SK-N-SH treated with all-trans-retinoic acid at 6 μM for 48 hours (cell line): ENCODE measurements at regions not wholly inside any gene's neighbourhood (a gene's known extent, or its start where the extent isn't known, plus 50 kb on each side); places are given as distances from the start of the nearest gene placed in this dataset.

Experiments used
- ATAC-seq: fragments of 200-7000 bp; cut with Tn5 transposase; 3 replicates; pipeline ENCODE4 v1.9.1; 2020; ENCODE audit warnings: mild to moderate bottlenecking, moderate library complexity
- ARNTL ChIP-seq: fragments of 450-650 bp; formaldehyde crosslinking; IDR thresholded peaks from 2 replicates; pipeline ENCODE4 v1.5.0; 2020; ENCODE audit warnings: low read depth, mild to moderate bottlenecking, moderate library complexity, borderline replicate concordance
- BACH2 ChIP-seq: fragments of 250-450 bp; sonication (Bioruptor Pico); IDR thresholded peaks from 2 replicates; pipeline ENCODE4 v1.9.0; 2021; ENCODE audit warnings: mild to moderate bottlenecking, borderline replicate concordance
- CSDC2 ChIP-seq: fragments of 250-450 bp; sonication (Bioruptor Pico); IDR thresholded peaks from 2 replicates; pipeline ENCODE4 v1.5.0; 2020; ENCODE audit warnings: mild to moderate bottlenecking, moderate library complexity
- ESRRG ChIP-seq: fragments of 250-450 bp; sonication (Bioruptor Pico); IDR thresholded peaks from 2 replicates; pipeline ENCODE4 v1.6.1; 2021; ENCODE audit warnings: mild to moderate bottlenecking
- GLIS3 ChIP-seq: fragments of 250-450 bp; sonication (Bioruptor Pico); IDR thresholded peaks from 2 replicates; pipeline ENCODE4 v1.5.0; 2020; ENCODE audit warnings: mild to moderate bottlenecking, moderate library complexity
- ISL1 ChIP-seq: fragments of 250-450 bp; sonication (Bioruptor Pico); IDR thresholded peaks from 2 replicates; pipeline ENCODE4 v2.1.2; 2022; ENCODE audit warnings: mild to moderate bottlenecking, moderate library complexity
- OSR1 ChIP-seq: fragments of 250-450 bp; sonication (Bioruptor Pico); IDR thresholded peaks from 2 replicates; pipeline ENCODE4 v1.8.0; 2022; ENCODE audit warnings: moderate library complexity, mild to moderate bottlenecking, inconsistent platforms
- PPARA ChIP-seq: fragments of 250-450 bp; sonication (Bioruptor Pico); IDR thresholded peaks from 2 replicates; pipeline ENCODE4 v1.5.0; 2020; ENCODE audit warnings: mild to moderate bottlenecking, borderline replicate concordance
- RARB ChIP-seq: fragments of 250-450 bp; sonication (Bioruptor Pico); IDR thresholded peaks from 2 replicates; pipeline ENCODE4 v1.8.0; 2021; ENCODE audit warnings: mild to moderate bottlenecking, moderate library complexity
- SNAI2 ChIP-seq: fragments of 250-450 bp; sonication (Bioruptor Pico); IDR thresholded peaks from 2 replicates; pipeline ENCODE4 v1.5.0; 2020; ENCODE audit warnings: mild to moderate bottlenecking, moderate library complexity
- TCF4 ChIP-seq: fragments of 250-450 bp; sonication (Bioruptor Pico); IDR thresholded peaks from 2 replicates; pipeline ENCODE4 v1.8.0; 2021; ENCODE audit warnings: mild to moderate bottlenecking, moderate library complexity, borderline replicate concordance
- TOX ChIP-seq: fragments of 250-450 bp; sonication (Bioruptor Pico); IDR thresholded peaks from 2 replicates; pipeline ENCODE4 v1.8.0; 2021; ENCODE audit warnings: mild to moderate bottlenecking, moderate library complexity, borderline replicate concordance
- ZC3H10 ChIP-seq: fragments of 250-450 bp; sonication (Bioruptor Pico); IDR thresholded peaks from 2 replicates; pipeline ENCODE4 v1.5.1; 2021; ENCODE audit warnings: mild to moderate bottlenecking, moderate library complexity
- ZFP3 ChIP-seq: fragments of 250-450 bp; sonication (Bioruptor Pico); IDR thresholded peaks from 2 replicates; pipeline ENCODE4 v1.5.0; 2020; ENCODE audit warnings: mild to moderate bottlenecking, moderate library complexity
- ZFP30 ChIP-seq: fragments of 450-650 bp; formaldehyde crosslinking; IDR thresholded peaks from 2 replicates; pipeline ENCODE4 v1.5.0; 2022; ENCODE audit warnings: mild to moderate bottlenecking, moderate library complexity
- ZNF565 ChIP-seq: fragments of 450-650 bp; formaldehyde crosslinking; conservative IDR thresholded peaks from 2 replicates; pipeline ENCODE4 v1.5.0; 2020; ENCODE audit warnings: low read depth, mild to moderate bottlenecking, moderate library complexity
- ZNF70 ChIP-seq: fragments of 450-650 bp; formaldehyde crosslinking; IDR thresholded peaks from 2 replicates; pipeline ENCODE4 v1.5.0; 2020; ENCODE audit warnings: mild to moderate bottlenecking, moderate library complexity
- ZNF8 ChIP-seq: fragments of 450-650 bp; formaldehyde crosslinking; IDR thresholded peaks from 2 replicates; pipeline ENCODE4 v1.5.0; 2020; ENCODE audit warnings: mild to moderate bottlenecking, moderate library complexity
- TF ChIP-seq, protein P1 (sequence below): fragments of 250-450 bp; sonication (Bioruptor Pico); IDR thresholded peaks from 2 replicates; pipeline ENCODE4 v1.5.0; 2020; ENCODE audit warnings: mild to moderate bottlenecking, moderate library complexity
- TF ChIP-seq, protein P2 (sequence below): fragments of 250-450 bp; sonication (Bioruptor Pico); IDR thresholded peaks from 2 replicates; pipeline ENCODE4 v1.8.0; 2020; ENCODE audit warnings: mild to moderate bottlenecking, moderate library complexity, borderline replicate concordance
- TF ChIP-seq, protein P3 (sequence below): fragments of 250-450 bp; sonication (Bioruptor Pico); IDR thresholded peaks from 2 replicates; pipeline ENCODE4 v1.8.0; 2021; ENCODE audit warnings: low read depth, mild to moderate bottlenecking, moderate library complexity, borderline replicate concordance
- TF ChIP-seq, protein P4 (sequence below): fragments of 250-450 bp; sonication (Bioruptor Pico); IDR thresholded peaks from 2 replicates; pipeline ENCODE4 v1.5.1; 2021; ENCODE audit warnings: mild to moderate bottlenecking, moderate library complexity
- TF ChIP-seq, protein P5 (sequence below): fragments of 250-450 bp; sonication (Bioruptor Pico); IDR thresholded peaks from 2 replicates; pipeline ENCODE4 v1.5.1; 2020; ENCODE audit warnings: low read depth, mild to moderate bottlenecking, moderate library complexity

DNA sequence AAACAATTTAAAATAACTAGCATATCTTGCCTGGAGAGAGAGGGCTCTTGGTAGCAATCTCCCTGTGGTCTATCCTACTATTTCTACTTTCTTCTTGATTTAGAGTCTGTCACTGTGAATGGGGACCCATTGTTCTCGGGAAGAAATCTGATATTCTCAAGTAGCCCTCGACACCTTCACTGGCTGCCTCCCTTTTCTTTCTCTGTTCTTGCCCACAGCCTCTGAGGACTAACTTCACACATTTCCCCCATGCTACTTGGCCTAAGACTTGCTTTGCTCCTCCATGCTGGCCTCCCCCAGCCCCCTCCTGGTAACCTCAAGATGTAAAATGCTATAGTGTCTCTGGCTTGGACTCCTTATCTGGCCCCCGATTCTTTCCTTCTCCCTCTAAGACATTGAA, 58.8 kb upstream of the NT5C1B start:
- no peak for ATAC-seq
- TF ChIP-seq ARNTL (no peak), PPARA (CRISPR knock-in tag) (no peak), ZNF70 (CRISPR knock-in tag) (no peak), ZFP3 (CRISPR knock-in tag) (no peak), TCF4 (no peak), GLIS3 (no peak), BACH2 (no peak), ZNF565 (CRISPR knock-in tag) (no peak), RARB (no peak), ZNF8 (CRISPR knock-in tag) (no peak)
- TF ChIP-seq, protein P1, sequence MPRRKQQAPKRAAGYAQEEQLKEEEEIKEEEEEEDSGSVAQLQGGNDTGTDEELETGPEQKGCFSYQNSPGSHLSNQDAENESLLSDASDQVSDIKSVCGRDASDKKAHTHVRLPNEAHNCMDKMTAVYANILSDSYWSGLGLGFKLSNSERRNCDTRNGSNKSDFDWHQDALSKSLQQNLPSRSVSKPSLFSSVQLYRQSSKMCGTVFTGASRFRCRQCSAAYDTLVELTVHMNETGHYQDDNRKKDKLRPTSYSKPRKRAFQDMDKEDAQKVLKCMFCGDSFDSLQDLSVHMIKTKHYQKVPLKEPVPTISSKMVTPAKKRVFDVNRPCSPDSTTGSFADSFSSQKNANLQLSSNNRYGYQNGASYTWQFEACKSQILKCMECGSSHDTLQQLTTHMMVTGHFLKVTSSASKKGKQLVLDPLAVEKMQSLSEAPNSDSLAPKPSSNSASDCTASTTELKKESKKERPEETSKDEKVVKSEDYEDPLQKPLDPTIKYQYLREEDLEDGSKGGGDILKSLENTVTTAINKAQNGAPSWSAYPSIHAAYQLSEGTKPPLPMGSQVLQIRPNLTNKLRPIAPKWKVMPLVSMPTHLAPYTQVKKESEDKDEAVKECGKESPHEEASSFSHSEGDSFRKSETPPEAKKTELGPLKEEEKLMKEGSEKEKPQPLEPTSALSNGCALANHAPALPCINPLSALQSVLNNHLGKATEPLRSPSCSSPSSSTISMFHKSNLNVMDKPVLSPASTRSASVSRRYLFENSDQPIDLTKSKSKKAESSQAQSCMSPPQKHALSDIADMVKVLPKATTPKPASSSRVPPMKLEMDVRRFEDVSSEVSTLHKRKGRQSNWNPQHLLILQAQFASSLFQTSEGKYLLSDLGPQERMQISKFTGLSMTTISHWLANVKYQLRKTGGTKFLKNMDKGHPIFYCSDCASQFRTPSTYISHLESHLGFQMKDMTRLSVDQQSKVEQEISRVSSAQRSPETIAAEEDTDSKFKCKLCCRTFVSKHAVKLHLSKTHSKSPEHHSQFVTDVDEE (CRISPR knock-in tag), result no peak
- TF ChIP-seq, protein P2, sequence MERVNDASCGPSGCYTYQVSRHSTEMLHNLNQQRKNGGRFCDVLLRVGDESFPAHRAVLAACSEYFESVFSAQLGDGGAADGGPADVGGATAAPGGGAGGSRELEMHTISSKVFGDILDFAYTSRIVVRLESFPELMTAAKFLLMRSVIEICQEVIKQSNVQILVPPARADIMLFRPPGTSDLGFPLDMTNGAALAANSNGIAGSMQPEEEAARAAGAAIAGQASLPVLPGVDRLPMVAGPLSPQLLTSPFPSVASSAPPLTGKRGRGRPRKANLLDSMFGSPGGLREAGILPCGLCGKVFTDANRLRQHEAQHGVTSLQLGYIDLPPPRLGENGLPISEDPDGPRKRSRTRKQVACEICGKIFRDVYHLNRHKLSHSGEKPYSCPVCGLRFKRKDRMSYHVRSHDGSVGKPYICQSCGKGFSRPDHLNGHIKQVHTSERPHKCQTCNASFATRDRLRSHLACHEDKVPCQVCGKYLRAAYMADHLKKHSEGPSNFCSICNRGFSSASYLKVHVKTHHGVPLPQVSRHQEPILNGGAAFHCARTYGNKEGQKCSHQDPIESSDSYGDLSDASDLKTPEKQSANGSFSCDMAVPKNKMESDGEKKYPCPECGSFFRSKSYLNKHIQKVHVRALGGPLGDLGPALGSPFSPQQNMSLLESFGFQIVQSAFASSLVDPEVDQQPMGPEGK (CRISPR knock-in tag), result no peak
- TF ChIP-seq, protein P3, sequence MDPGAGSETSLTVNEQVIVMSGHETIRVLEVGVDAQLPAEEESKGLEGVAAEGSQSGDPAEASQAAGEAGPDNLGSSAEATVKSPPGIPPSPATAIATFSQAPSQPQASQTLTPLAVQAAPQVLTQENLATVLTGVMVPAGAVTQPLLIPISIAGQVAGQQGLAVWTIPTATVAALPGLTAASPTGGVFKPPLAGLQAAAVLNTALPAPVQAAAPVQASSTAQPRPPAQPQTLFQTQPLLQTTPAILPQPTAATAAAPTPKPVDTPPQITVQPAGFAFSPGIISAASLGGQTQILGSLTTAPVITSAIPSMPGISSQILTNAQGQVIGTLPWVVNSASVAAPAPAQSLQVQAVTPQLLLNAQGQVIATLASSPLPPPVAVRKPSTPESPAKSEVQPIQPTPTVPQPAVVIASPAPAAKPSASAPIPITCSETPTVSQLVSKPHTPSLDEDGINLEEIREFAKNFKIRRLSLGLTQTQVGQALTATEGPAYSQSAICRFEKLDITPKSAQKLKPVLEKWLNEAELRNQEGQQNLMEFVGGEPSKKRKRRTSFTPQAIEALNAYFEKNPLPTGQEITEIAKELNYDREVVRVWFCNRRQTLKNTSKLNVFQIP (CRISPR knock-in tag), result no peak
- TF ChIP-seq, protein P4, sequence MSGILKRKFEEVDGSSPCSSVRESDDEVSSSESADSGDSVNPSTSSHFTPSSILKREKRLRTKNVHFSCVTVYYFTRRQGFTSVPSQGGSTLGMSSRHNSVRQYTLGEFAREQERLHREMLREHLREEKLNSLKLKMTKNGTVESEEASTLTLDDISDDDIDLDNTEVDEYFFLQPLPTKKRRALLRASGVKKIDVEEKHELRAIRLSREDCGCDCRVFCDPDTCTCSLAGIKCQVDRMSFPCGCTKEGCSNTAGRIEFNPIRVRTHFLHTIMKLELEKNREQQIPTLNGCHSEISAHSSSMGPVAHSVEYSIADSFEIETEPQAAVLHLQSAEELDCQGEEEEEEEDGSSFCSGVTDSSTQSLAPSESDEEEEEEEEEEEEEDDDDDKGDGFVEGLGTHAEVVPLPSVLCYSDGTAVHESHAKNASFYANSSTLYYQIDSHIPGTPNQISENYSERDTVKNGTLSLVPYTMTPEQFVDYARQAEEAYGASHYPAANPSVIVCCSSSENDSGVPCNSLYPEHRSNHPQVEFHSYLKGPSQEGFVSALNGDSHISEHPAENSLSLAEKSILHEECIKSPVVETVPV (CRISPR knock-in tag), result no peak
- TF ChIP-seq, protein P5, sequence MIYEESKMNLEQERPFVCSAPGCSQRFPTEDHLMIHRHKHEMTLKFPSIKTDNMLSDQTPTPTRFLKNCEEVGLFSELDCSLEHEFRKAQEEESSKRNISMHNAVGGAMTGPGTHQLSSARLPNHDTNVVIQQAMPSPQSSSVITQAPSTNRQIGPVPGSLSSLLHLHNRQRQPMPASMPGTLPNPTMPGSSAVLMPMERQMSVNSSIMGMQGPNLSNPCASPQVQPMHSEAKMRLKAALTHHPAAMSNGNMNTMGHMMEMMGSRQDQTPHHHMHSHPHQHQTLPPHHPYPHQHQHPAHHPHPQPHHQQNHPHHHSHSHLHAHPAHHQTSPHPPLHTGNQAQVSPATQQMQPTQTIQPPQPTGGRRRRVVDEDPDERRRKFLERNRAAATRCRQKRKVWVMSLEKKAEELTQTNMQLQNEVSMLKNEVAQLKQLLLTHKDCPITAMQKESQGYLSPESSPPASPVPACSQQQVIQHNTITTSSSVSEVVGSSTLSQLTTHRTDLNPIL (CRISPR knock-in tag), result no peak

DNA sequence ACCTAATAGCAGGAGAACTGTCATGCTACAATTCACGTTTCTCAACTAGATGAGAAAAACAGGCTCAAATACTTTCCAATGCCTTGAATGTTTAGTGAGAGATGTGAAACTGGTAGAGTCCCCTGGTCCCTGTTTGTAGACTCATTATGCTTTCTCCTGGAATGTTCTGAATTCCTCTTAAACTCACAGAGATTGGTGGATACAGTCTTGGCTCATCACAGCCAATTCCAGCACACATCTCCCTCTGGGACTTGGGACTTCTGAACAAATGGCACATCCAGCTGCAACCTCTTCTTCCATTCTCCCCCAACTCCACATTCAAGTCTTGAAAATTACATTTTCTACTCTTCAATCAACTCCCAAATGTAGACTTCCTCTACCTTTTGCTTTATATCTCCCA, 58.4 kb upstream of the NT5C1B start:
- TF ChIP-seq PPARA (CRISPR knock-in tag), result no peak
- TF ChIP-seq, protein P5 (CRISPR knock-in tag), result no peak
- TF ChIP-seq ZC3H10 (CRISPR knock-in tag), result no peak
- TF ChIP-seq, protein P2 (CRISPR knock-in tag), result no peak
- TF ChIP-seq ZNF8 (CRISPR knock-in tag), result no peak
- TF ChIP-seq OSR1 (CRISPR knock-in tag), result no peak
- no peak for TF ChIP-seq BACH2
- TF ChIP-seq SNAI2 (CRISPR knock-in tag), result no peak
- TF ChIP-seq ZNF565 (CRISPR knock-in tag), result no peak
- TF ChIP-seq ISL1, result no peak
- TF ChIP-seq, protein P4 (CRISPR knock-in tag), result no peak
- TF ChIP-seq RARB, result no peak
- no peak for TF ChIP-seq ZFP30 (CRISPR knock-in tag)
- no peak for TF ChIP-seq ESRRG (CRISPR knock-in tag)
- no peak for TF ChIP-seq GLIS3
- no peak for TF ChIP-seq TOX (CRISPR knock-in tag)
- TF ChIP-seq ARNTL, result no peak
- no peak for TF ChIP-seq ZFP3 (CRISPR knock-in tag)
- TF ChIP-seq ZNF70 (CRISPR knock-in tag), result no peak
- no peak for TF ChIP-seq CSDC2 (CRISPR knock-in tag)
- no peak for ATAC-seq
